HG03565 (cell line): ENCODE measurements at regions not wholly inside any gene's neighbourhood (a gene's known extent, or its start where the extent isn't known, plus 50 kb on each side); places are given as distances from the start of the nearest gene placed in this dataset.

Experiments
- ATAC-seq: cut with Tn5 transposase; IDR thresholded peaks from one replicate; pipeline ENCODE4 v1.9.1; 2021; ENCODE audit warnings: mild to moderate bottlenecking, moderate library complexity; ENCODE audit not compliant: unreplicated experiment

GRCh38 chr19:27793644-27794493 is 1419.1 kb downstream of the UQCRFS1 start:
- ATAC-seq: peak; percentile 90

- ATAC-seq: peak; percentile 53
These were observed 1419.8 kb downstream of the UQCRFS1 start for GRCh38 chr19:27793128-27793643.

- no peak for ATAC-seq
These were observed 1420.3 kb downstream of the UQCRFS1 start for GRCh38 chr19:27792576-27793127.

GRCh38 chr19:27780367-27781075 is 1432.4 kb downstream of the UQCRFS1 start:
- no peak for ATAC-seq

GRCh38 chr19:27779954-27780353 is 1433.0 kb downstream of the UQCRFS1 start:
- ATAC-seq: no peak

- no peak for ATAC-seq
These were observed 1435.2 kb downstream of the UQCRFS1 start for GRCh38 chr19:27777726-27778125.

GRCh38 chr19:27777242-27777641 is 1435.7 kb downstream of the UQCRFS1 start:
- ATAC-seq: no peak

- no peak for ATAC-seq
These were observed 1436.4 kb downstream of the UQCRFS1 start for GRCh38 chr19:27776524-27776923.

- ATAC-seq: no peak
These were observed 1436.9 kb downstream of the UQCRFS1 start for GRCh38 chr19:27776020-27776419.

GRCh38 chr19:27775395-27775794 is 1437.6 kb downstream of the UQCRFS1 start:
- no peak for ATAC-seq

GRCh38 chr19:27774827-27775226 is 1438.1 kb downstream of the UQCRFS1 start:
- ATAC-seq: no peak

GRCh38 chr19:27774337-27774736 is 1438.6 kb downstream of the UQCRFS1 start:
- ATAC-seq: no peak

GRCh38 chr19:27773318-27774094 is 1439.4 kb downstream of the UQCRFS1 start:
- ATAC-seq: no peak

GRCh38 chr19:27772059-27772458 is 1440.9 kb downstream of the UQCRFS1 start:
- no peak for ATAC-seq

GRCh38 chr19:27770095-27770494 is 1442.9 kb downstream of the UQCRFS1 start:
- no peak for ATAC-seq

- no peak for ATAC-seq
These were observed 1445.7 kb downstream of the UQCRFS1 start for GRCh38 chr19:27767234-27767633.

- no peak for ATAC-seq
These were observed 1446.8 kb downstream of the UQCRFS1 start for GRCh38 chr19:27765912-27766725.

- ATAC-seq: no peak
These were observed 1447.6 kb downstream of the UQCRFS1 start for GRCh38 chr19:27765397-27765796.

- no peak for ATAC-seq
These were observed 1448.7 kb downstream of the UQCRFS1 start for GRCh38 chr19:27764186-27764804.

GRCh38 chr19:27762933-27763332 is 1450.0 kb downstream of the UQCRFS1 start:
- ATAC-seq: no peak
